NCI-H1436 treated with DMSO at 0.1 percent for 48 hours (cell line): ENCODE measurements at regions not wholly inside any gene's neighbourhood (a gene's known extent, or its start where the extent isn't known, plus 50 kb on each side); places are given as distances from the start of the nearest gene placed in this dataset.

Source experiments
- DNase-seq: peaks from one replicate; lab custom pipeline; 2025; lab: John Stamatoyannopoulos, UW

GRCh38 chr3:177992993-177993970 lies 543.0 kb upstream of the KCNMB2 start:
- DNase-seq = no peak

- no peak for DNase-seq
These were observed 541.3 kb upstream of the KCNMB2 start for GRCh38 chr3:177994976-177995375.

GRCh38 chr3:177995381-177996085 lies 540.7 kb upstream of the KCNMB2 start:
- no peak for DNase-seq

GRCh38 chr3:178001670-178002101 lies 534.5 kb upstream of the KCNMB2 start:
- DNase-seq = no peak

GRCh38 chr3:178002113-178002512 lies 534.1 kb upstream of the KCNMB2 start:
- DNase-seq = peak; percentile 48

GRCh38 chr3:178003756-178004155 lies 532.5 kb upstream of the KCNMB2 start:
- no peak for DNase-seq

- DNase-seq = no peak
These were observed 530.3 kb upstream of the KCNMB2 start for GRCh38 chr3:178005961-178006360.

GRCh38 chr3:178010306-178010705 lies 525.9 kb upstream of the KCNMB2 start:
- DNase-seq = no peak

- no peak for DNase-seq
These were observed 516.6 kb upstream of the KCNMB2 start for GRCh38 chr3:178019645-178020044.

- no peak for DNase-seq
These were observed 513.6 kb upstream of the KCNMB2 start for GRCh38 chr3:178022599-178022998.

- no peak for DNase-seq
These were observed 507.3 kb upstream of the KCNMB2 start for GRCh38 chr3:178028933-178029332.

GRCh38 chr3:178036451-178037144 lies 499.6 kb upstream of the KCNMB2 start:
- DNase-seq = no peak

- DNase-seq = no peak
These were observed 494.3 kb upstream of the KCNMB2 start for GRCh38 chr3:178041931-178042330.

GRCh38 chr3:178042376-178042775 lies 493.9 kb upstream of the KCNMB2 start:
- DNase-seq = no peak

- peak; percentile 71 for DNase-seq
These were observed 493.2 kb upstream of the KCNMB2 start for GRCh38 chr3:178043084-178043483.

- DNase-seq = no peak
These were observed 491.9 kb upstream of the KCNMB2 start for GRCh38 chr3:178044320-178044719.

- no peak for DNase-seq
These were observed 488.7 kb upstream of the KCNMB2 start for GRCh38 chr3:178047496-178047895.

- no peak for DNase-seq
These were observed 487.5 kb upstream of the KCNMB2 start for GRCh38 chr3:178048768-178049167.

- no peak for DNase-seq
These were observed 481.8 kb upstream of the KCNMB2 start for GRCh38 chr3:178054471-178054870.

- DNase-seq = no peak
These were observed 480.3 kb upstream of the KCNMB2 start for GRCh38 chr3:178055939-178056338.

GRCh38 chr3:178056868-178057267 lies 479.4 kb upstream of the KCNMB2 start:
- DNase-seq = no peak

GRCh38 chr3:178058629-178059028 lies 477.6 kb upstream of the KCNMB2 start:
- no peak for DNase-seq
